H1 (cell line): ENCODE measurements at regions not wholly inside any gene's neighbourhood (a gene's known extent, or its start where the extent isn't known, plus 50 kb on each side); places are given as distances from the start of the nearest gene placed in this dataset.

Experiments used
- ATF2 ChIP-seq: IDR thresholded peaks from 2 replicates; pipeline ENCODE4 v1.6.1; 2012; ENCODE audit warnings: low read length, inconsistent platforms
- EZH2 ChIP-seq: fragments of 200-600 bp; sonication (generic); IDR thresholded peaks from 2 replicates; pipeline ENCODE4 v1.7.1; 2012; ENCODE audit warnings: low read depth, mild to moderate bottlenecking, moderate library complexity, low read length, inconsistent platforms; ENCODE audit not compliant: severe bottlenecking
- MAFK ChIP-seq: IDR thresholded peaks from 2 replicates; pipeline ENCODE4 v1.6.1; 2012; ENCODE audit warnings: low read depth, mild to moderate bottlenecking, improper control_type of control experiment, low read length
- SP2 ChIP-seq: IDR thresholded peaks from 2 replicates; pipeline ENCODE4 v1.6.1; 2012; ENCODE audit warnings: mild to moderate bottlenecking, low read length, inconsistent platforms

- TF ChIP-seq EZH2 (no peak), SP2 (no peak), MAFK (no peak), ATF2 (no peak)
These were observed 238.0 kb downstream of the FBXO4 start (continued) for GRCh38 chr5:42163083-42163482.
